ENCODE measurements at regions not wholly inside any gene's neighbourhood (a gene's known extent, or its start where the extent isn't known, plus 50 kb on each side); places are given as distances from the start of the nearest gene placed in this dataset.
"Not testable (repeated sequence)": the region's sequence is repeated elsewhere in the genome, so short reads cannot be mapped to it uniquely, and the experiment has no call there.

GRCh38 chr10:21463436-21463835, 62.0 kb downstream of the SKIDA1 start:
- no peak overlapping the region for H3K4me3 ChIP-seq (ENCODE audit: low read length)
- TF ChIP-seq, protein P1, sequence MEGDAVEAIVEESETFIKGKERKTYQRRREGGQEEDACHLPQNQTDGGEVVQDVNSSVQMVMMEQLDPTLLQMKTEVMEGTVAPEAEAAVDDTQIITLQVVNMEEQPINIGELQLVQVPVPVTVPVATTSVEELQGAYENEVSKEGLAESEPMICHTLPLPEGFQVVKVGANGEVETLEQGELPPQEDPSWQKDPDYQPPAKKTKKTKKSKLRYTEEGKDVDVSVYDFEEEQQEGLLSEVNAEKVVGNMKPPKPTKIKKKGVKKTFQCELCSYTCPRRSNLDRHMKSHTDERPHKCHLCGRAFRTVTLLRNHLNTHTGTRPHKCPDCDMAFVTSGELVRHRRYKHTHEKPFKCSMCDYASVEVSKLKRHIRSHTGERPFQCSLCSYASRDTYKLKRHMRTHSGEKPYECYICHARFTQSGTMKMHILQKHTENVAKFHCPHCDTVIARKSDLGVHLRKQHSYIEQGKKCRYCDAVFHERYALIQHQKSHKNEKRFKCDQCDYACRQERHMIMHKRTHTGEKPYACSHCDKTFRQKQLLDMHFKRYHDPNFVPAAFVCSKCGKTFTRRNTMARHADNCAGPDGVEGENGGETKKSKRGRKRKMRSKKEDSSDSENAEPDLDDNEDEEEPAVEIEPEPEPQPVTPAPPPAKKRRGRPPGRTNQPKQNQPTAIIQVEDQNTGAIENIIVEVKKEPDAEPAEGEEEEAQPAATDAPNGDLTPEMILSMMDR (conservative IDR thresholded peaks at IDR 0.05; ENCODE audit: low read depth, low read length) = no peak
- no peak for DNase-seq (ENCODE audit: low read depth)

DNA sequence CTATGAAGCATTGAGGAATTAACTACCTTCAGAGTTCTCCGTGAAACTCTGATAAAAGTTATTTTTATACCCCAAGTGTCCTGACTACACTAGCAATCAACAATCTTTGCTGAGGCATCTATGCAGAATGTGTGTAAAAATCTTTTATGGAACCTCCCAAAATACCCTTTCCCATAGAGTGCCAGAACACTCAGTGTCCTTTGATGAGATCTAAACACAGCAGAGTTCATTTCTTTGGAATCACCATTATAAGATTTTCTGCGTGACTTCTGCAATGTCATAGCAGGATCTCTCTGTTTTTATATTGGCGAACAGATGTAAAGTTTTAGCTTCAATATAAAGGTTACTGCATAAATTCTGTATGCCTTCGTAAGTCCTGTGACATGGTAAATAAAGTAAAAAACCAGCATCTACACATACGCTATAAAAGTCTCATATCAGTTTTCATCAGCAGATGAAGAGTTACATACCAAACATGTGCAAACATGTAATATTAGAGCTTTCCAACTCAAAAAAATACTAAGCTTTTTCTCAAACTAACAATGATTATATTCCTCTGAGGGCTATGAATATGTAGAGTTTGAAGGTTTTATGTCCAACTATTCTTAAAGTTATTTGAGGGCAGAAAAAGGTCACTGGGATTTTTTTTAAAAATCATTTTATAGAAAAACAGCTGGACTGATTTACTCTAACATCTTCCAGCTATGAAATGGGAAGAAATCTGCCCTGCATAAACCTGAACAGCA, 67.2 kb downstream of the SKIDA1 start:
- DNase-seq (ENCODE audit: low read depth) = no peak
- no peak overlapping the region for H3K4me3 ChIP-seq (ENCODE audit: low read length)
- TF ChIP-seq, protein P1 (conservative IDR thresholded peaks at IDR 0.05; ENCODE audit: low read depth, low read length) = no peak

DNA sequence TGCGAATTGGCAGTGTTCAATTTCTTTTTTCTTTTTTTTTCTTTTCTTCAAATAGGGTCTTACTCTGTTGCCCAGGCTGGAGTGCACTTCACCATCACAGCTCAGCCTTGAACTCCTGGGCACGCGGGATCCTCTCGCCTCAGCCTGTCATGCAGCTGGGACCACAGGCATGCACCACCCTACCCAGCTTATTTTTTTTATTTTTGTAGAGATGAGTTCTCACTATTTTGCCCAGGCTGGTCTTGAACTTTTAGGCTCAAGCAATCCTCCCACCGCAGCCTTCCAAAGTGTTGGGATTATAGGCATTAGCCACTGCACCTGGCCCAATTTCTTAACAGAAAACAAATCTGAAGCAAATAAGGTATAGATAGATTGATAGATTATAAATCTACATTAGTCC, 69.3 kb downstream of the SKIDA1 start:
- no peak for DNase-seq (ENCODE audit: low read depth)
- TF ChIP-seq, protein P1 (conservative IDR thresholded peaks at IDR 0.05; ENCODE audit: low read depth, low read length) = no peak
- no peak overlapping the region for H3K4me3 ChIP-seq (ENCODE audit: low read length)

DNA sequence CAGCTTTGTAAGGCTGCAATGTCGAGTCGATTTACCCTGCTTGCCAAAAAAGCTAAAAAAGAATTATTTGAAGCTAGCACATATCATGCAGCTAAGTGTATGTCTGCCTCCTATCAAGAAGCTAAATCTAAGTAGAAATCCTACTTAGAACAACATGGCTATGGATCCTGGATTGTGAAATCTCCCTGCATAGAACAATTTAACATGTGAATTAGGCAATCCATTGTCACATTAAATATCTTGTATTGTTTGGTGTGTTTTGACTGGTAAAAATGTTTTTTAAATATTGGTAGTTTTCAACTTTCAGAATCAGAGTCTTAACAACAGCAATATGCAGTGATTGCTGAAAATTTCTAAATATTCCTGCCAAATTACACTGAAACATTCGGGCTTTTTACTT, 73.3 kb downstream of the SKIDA1 start:
- DNase-seq (ENCODE audit: low read depth) = no peak
- no peak overlapping the region for H3K4me3 ChIP-seq (ENCODE audit: low read length)
- TF ChIP-seq, protein P1 (conservative IDR thresholded peaks at IDR 0.05; ENCODE audit: low read depth, low read length) = no peak

DNA sequence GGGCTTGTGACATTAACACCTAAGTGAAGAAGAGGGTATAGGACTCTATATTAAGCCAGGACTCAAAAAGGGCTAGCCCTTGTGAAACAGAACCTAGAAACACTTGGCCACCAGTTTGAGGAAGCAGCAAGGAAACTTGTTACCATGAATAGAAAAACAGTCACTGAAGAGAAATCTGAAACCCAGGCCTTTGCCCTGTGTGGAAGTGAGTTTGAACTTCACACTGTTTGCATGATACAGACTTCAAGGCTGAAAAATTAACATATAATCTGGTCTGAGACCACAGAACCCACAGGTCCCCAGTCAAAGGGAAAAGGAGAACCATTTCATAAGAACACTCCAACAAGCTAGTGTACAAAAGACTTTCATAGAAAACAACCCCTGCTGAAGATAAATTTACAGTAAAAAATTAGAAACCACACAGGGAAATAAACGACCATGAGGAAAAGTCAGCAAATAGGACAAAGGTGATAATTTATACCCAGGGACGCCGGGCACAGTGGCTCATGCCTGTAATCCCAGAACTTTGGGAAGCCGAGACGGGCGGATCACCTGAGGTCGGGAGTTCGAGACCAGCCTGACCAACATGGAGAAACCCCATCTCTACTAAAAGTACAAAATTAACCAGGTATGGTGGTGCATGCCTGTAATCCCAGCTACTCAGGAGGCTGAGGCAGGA, 76.1 kb downstream of the SKIDA1 start:
- TF ChIP-seq, protein P1 (conservative IDR thresholded peaks at IDR 0.05; ENCODE audit: low read depth, low read length) = no peak
- DNase-seq (ENCODE audit: low read depth) = no peak
- no peak overlapping the region for H3K4me3 ChIP-seq (ENCODE audit: low read length)

DNA sequence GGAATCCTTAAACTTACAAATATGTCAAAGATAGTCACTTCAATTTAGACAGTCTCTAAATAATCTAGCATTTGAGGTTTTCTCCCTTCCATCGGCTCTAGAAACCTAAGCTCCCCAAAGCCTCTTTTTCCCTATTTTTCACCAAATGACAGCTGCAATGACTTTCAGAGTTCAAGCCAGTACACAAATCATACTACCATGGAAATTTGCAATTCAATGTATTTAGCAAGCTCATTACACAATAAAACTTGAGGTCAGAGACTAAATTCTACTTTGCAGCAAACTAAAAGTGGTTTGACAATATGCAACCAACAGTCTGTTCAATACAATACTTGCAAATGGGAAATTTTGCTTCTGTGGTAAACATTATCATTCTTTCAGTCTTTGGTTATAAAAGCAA, 80.3 kb downstream of the SKIDA1 start:
- DNase-seq (ENCODE audit: low read depth) = no peak
- no peak overlapping the region for H3K4me3 ChIP-seq (ENCODE audit: low read length)
- TF ChIP-seq, protein P1 (conservative IDR thresholded peaks at IDR 0.05; ENCODE audit: low read depth, low read length) = no peak

DNA sequence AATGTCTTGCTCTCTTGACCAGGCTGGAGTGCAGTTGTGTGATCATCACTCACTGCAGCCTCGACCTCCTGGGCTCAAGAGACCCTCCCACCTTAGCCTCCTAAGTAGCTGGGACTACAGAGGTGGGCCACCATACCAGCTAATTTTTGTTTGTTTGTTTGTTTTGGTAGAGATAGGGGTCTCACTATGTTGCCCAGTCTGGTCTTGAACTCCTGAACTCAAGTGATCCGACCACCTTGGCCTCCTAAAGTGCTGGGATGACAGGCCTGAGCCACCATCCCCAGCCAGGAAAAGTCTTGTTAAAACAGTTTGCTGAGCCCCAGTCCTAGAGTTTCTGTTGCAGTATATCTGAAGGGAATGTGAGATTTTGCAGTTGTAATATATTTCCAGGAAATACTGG, 83.9 kb downstream of the SKIDA1 start:
- no peak overlapping the region for H3K4me3 ChIP-seq (ENCODE audit: low read length)
- TF ChIP-seq, protein P1 (conservative IDR thresholded peaks at IDR 0.05; ENCODE audit: low read depth, low read length) = no peak
- no peak for DNase-seq (ENCODE audit: low read depth)

DNA sequence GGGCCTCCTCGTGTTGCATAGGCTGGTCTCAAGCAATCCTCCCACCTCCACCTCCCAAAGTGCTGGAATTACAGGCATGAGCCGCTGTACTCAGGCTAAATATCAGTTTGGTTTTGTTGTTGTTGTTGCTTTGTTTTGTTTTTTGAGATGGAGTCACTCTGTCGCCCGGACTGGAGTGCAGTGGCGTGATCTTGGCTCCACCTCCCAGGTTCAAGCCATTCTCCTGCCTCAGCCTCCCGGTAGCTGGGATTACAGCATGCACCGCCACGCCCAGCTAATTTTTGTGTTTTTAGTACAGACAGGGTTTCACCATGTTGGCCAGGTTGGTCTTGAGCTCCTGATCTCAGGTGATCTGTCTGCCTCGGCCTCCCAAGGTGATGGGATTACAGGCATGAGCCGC, 86.6 kb downstream of the SKIDA1 start:
- H3K4me3 ChIP-seq (ENCODE audit: low read length); DNase-seq (ENCODE audit: low read depth): not testable (repeated sequence)

Measured in retinal pigment epithelial cell (primary cell).